GM18519 (cell line): ENCODE measurements at regions not wholly inside any gene's neighbourhood (a gene's known extent, or its start where the extent isn't known, plus 50 kb on each side); places are given as distances from the start of the nearest gene placed in this dataset.

ENCODE experiments used
- ATAC-seq: cut with Tn5 transposase; IDR thresholded peaks from one replicate; pipeline ENCODE4 v1.9.1; 2021; ENCODE audit warnings: mild to moderate bottlenecking, moderate library complexity; ENCODE audit not compliant: unreplicated experiment, low FRiP score

GRCh38 chr3:189040656-189041335 is 131.0 kb upstream of the TPRG1 start:
- no peak for ATAC-seq

GRCh38 chr3:189041482-189042090 is 130.2 kb upstream of the TPRG1 start:
- peak; percentile 98 for ATAC-seq

GRCh38 chr3:189042832-189043231 is 128.9 kb upstream of the TPRG1 start:
- ATAC-seq, result no peak

DNA sequence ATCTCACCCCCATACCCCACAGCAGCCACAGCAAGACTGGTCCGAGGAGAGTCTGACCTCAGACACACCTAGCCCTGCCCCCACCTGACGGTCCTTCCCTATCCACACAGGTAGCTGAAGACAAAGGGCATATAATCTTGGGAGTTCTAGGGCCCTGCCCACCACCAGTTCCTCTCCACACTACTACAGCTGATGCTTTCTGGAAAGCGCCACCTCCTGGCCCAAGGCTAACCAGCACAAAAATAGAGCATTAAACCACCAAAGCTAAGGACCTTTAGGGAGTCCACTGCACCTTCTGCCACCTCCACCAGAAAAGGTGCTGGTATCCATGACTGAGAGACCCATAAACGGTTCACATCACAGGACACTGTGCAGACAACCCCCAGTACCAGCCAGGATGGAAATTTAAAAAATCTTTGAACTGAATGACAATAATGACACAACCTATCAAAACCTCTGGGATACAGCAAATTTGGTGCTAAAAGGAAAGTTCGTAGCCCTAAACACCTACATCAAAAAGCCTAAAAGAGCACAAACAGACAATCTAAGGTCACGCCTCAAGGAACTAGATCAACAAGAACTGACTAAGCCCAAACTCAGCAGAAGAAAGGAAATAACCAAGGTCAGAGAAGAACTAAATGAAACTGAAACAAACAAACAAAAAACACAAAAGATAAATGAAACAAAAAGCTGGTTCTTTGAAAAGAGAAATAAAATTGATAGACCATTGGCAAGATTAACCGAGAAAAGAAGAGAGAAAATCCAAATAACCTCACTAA is 122.1 kb upstream of the TPRG1 start:
- ATAC-seq, result no peak

- no peak for ATAC-seq
These were observed 118.4 kb upstream of the TPRG1 start for GRCh38 chr3:189053322-189053721.

DNA sequence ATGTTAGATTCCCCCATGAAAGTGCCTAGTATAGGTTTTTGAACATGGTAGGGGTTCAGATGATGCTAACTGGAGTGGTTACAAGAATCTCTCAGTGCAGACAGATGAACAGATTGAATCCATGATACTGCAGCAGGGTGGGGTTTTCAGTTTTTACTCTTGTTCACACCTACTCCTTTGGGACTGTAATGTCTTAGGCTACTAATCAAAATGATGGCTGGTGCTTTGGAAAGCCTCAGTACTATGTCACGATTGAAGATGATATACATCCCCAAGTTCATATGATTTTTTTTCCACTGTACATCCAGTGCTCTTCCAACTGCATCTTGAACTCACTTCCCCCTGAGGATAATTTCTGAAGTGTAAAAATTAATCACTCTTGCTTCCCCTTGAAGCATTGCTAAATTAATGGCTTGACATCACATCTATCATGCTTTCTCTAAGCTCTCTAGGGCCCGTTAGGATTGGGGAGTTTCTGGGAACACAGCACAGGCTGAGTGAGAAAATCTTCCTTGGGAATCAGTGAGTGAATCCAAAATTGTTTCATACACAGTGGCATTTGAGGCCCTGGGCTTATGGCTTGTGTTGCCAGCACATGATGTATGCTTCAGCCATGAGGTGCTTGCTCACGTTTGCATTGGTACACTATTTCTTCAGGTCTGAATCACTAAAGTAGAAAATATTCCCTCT is 115.0 kb upstream of the TPRG1 start:
- ATAC-seq, result no peak

- no peak for ATAC-seq
These were observed 114.4 kb upstream of the TPRG1 start for GRCh38 chr3:189057369-189057768.

- ATAC-seq, result no peak
These were observed 113.7 kb upstream of the TPRG1 start for GRCh38 chr3:189058071-189058470.

- no peak for ATAC-seq
These were observed 100.8 kb upstream of the TPRG1 start for GRCh38 chr3:189070965-189071364.

DNA sequence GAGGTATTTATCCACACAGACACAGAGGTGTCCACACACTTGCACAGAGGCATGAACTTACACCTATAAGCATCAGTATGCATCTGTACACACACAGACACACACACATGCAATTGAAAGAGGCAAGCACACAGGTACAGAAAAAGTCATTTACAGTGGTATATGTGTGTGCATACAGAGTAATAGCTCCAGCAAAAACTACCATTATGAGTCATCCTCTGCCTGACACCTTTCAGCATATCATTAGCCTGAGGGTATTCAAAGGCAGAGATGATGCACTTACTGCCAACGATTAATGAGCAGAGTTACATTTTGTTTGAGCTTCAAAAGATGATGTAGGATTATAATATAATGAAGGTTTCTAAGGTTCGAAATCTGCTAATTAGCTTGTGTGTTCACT is 100.3 kb upstream of the TPRG1 start:
- peak; percentile 73 for ATAC-seq

- ATAC-seq, result no peak
These were observed 95.3 kb upstream of the TPRG1 start for GRCh38 chr3:189076449-189076848.

DNA sequence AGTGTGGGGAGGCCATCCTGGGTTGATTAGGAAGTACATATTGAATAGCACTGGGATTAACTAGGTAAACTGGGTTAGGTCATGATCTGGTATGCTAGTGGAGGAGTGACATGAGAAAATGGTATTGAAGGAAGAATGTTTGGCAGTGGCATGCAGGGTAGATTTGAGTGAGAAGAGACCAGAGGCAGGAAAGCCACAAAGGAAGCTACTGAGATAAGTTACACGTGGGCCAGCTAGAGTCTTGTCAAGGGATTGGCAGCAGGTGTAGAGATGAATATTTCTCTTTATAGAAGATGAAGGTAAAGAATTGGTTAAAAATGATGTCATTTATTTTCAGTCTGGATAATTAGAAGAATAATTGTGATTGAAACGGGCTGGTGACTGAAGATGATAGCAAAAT is 91.0 kb upstream of the TPRG1 start:
- ATAC-seq, result no peak

DNA sequence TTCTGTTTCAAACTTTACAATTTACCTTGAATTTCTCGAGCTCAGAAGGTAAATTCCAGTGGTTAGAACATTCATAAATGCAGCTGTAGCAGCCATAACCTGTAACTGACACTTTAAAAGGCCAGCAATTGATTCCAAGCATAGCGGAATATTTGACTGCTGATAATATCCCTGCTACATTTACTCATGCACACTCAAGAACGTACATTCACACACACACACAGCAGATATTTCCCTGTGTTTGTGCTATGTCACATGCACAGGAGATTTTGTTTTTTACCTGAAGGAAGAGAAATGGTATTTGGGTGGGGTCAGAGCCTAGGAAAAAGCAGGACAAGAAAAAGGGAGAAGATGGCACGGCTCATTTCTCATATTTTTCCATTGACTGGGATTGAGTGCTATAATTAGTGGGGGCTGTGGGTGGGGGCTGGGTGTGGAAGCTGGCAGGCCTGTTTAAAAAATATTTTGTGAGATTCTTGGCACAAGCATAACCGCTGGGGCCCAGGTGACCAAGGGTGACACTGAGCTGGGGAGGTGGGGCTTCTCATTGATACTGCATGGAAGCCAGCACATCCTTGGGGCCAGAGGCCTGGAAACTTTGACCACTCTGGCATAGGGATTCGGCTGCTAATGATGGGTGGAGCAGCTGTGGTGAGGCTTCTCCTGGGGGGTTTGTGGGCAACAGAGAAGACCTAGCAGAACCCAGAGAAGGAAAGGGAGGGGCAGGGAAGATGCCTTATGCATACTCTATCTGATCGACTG is 88.9 kb upstream of the TPRG1 start:
- no peak for ATAC-seq

DNA sequence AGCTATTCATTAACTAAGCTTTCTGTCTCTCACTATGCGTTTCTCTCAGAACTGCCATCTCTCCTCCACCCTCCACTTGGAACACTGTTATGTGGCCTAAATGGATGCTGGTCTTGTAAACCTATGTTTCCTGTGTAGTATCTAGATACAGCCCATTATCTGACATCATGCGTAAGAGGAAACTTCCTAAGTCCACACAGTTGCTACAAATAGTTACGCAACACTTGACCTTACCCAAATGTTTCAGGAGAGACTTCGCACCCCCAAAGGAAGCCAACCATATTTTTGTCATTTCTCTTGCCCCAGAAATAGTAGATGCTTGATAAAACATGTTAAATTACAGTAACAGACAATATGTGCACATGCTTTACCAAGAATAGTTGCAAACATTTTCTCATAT is 87.2 kb upstream of the TPRG1 start:
- no peak for ATAC-seq

DNA sequence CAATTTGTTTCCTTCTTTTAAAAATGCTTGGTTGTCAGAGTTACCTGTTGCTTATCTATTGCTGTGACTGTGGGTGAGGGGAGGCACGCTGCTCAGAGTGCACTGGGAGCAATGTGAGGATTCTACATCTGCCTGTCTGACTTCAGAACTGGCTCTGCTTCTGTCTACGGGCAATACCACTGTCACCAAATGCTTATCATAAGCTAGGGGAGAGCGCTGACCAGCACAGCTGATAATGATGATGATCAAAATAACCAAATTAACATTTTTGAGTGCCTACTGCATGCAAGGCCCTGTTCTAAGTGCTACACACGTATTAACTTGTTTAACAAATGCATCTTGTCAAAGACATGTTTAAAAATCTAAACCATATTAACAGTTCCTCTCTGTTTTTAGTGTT is 79.2 kb upstream of the TPRG1 start:
- no peak for ATAC-seq

GRCh38 chr3:189094539-189094938 is 77.2 kb upstream of the TPRG1 start:
- ATAC-seq, result no peak

DNA sequence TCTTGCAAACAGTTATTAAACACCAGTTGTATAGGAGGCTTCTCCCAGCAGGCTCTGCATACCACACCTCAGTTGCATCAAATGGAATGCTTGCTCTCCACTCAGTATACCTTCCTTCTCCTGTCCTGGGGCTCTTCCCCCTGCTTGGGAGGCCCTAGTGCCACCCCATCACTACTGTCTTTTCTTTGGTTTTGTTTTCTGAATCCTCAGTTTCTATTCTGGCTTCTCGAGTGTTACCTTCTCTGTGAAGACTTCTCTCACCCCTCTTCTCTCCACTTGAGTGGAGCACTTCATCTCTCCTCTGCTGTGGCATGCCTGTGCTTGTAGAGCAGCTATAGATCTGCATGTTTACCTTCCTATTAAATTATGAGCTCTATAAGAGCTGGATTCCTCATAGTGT is 75.7 kb upstream of the TPRG1 start:
- ATAC-seq, result no peak

DNA sequence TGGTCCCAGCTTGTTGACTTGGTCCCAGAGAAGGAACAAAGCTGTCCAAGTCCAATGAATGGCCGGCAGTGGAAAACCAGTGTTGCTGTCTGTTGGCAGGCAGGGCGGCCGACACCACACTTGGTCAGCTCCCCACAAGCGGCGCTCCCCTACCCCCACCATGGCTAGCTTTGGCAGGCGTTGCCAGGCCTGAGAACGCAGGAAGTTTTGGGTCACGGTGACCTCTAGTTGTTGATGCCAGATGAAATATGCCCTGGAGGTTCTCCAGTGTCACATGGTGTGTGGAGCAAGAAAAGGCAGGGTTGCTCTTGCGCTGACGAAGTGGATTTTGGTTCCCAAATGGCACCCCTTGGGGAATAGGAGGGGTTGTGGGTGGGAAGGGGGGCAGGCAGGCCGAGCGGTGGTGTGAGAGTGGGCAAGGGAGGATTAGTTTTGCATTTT is 72.7 kb upstream of the TPRG1 start:
- no peak for ATAC-seq

GRCh38 chr3:189099505-189100290 is 72.1 kb upstream of the TPRG1 start:
- no peak for ATAC-seq

DNA sequence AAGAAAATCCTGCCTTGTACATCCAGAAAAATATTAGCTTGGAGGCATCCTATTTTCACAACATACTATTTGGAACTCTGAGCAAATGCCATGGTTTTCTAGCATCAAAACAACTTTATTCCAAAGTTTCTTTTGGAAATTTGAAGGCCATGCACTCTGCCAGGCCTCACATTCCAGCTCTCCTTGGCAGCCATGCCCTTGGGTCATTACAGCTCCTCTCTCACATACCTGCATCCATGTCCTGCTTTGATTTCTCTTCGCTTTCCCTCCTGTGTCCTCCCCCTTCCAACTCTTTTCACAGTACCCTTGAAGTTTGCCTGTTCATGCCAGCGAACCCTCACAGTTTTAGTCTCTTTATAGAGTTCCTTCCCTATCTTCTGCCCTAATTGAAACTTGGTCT is 70.9 kb upstream of the TPRG1 start:
- ATAC-seq, result no peak
